Esophagus squamous epithelium (tissue), 4 donors: ENCODE measurements at regions not wholly inside any gene's neighbourhood (a gene's known extent, or its start where the extent isn't known, plus 50 kb on each side); places are given as distances from the start of the nearest gene placed in this dataset.

ENCODE experiments used
- CTCF ChIP-seq, 6 experiments: fragments of 450-650 bp in 4 of 6; fragments of 200-600 bp in 2 of 6; sonication (generic) in 2 of 6; IDR thresholded peaks; one replicate each; pipeline ENCODE4 v1.5.1; 2016 to 2019; ENCODE audit warnings: antibody characterized with exemption in 6 of 6, mild to moderate bottlenecking in 4 of 6, moderate library complexity in 4 of 6
- POLR2A ChIP-seq, 4 donors: fragments of 450-650 bp; IDR thresholded peaks; one replicate each; pipeline ENCODE4 v1.6.1; 2017; ENCODE audit warnings: antibody characterized with exemption in 4 of 4, mild to moderate bottlenecking in 4 of 4, moderate library complexity in 3 of 4

DNA sequence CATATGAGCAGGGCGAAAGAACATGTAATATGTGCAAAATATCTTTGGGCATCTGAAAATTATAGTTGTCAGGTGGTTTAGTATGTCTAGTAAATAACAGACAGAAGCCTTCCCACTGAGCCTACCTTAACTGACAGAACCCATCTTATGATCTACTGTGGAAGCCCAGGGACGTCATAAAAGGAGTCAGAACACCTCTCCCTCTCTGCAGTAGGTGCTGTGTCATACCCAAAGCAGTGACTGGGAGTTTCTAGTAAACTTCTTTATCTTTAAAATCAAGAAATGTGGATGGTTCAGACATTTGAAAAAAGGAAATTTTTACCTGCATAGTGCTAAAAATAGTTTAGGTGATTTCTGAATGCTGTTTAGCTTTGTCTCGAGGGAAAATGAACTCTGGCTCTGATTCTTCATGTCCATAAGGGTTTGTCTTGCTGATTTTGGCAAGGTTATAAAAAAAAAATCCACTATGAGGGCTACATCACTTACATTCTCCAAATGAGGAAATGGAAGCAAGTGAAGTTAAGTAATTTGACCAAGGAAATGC is 104.0 kb downstream of the NUDT12 start:
- TF ChIP-seq CTCF (IDR thresholded peaks at IDR 0.05) (no peak), POLR2A (IDR thresholded peaks at IDR 0.05) (no peak)
